ENCODE measurements at regions not wholly inside any gene's neighbourhood (a gene's known extent, or its start where the extent isn't known, plus 50 kb on each side); places are given as distances from the start of the nearest gene placed in this dataset.

- TF ChIP-seq CTCF (IDR thresholded peaks at IDR 0.05) (no peak), POLR2A (IDR thresholded peaks at IDR 0.05) (no peak)
These were observed 187.9 kb downstream of the MIS18A start for GRCh38 chr21:32090956-32091355.

All from lower leg skin (tissue), 3 donors.